SK-N-MC (cell line): ENCODE measurements at regions not wholly inside any gene's neighbourhood (a gene's known extent, or its start where the extent isn't known, plus 50 kb on each side); places are given as distances from the start of the nearest gene placed in this dataset.

Source experiments
- EZH2 ChIP-seq: fragments of 200-600 bp; sonication (generic); IDR thresholded peaks from one replicate; pipeline ENCODE4 v1.6.1; 2017; ENCODE audit warnings: antibody characterized with exemption
- POLR2AphosphoS5 ChIP-seq: IDR thresholded peaks from 2 replicates; pipeline ENCODE4 v1.6.1; 2012; ENCODE audit warnings: mild to moderate bottlenecking, low read depth, low read length, borderline replicate concordance

- TF ChIP-seq POLR2AphosphoS5 = no peak
- TF ChIP-seq EZH2 = no peak
Observed at GRCh38 chr13:44276061-44276460, 97.6 kb upstream of the SERP2 start.
